ENCODE measurements at regions not wholly inside any gene's neighbourhood (a gene's known extent, or its start where the extent isn't known, plus 50 kb on each side); places are given as distances from the start of the nearest gene placed in this dataset.

GRCh38 chr6:66126358-66126757 is 419.3 kb upstream of the EYS start:
- Histone ChIP-seq H3K79me2 (ENCODE audit: low read length) (no peaks in the 10 kb centered on the region), H3K9ac (ENCODE audit: low read length) (no peak overlapping the region), H3K9me3 (replicated peaks; ENCODE audit: insufficient read depth, low read length) (no peaks in the 10 kb centered on the region), H3F3A (ENCODE audit: insufficient read depth, low read length) (no peaks in the 10 kb centered on the region), H4K20me1 (ENCODE audit: insufficient read depth, low read length) (no peaks in the 10 kb centered on the region), H2AFZ (ENCODE audit: low read length) (no peak overlapping the region), H3K36me3 (replicated peaks; ENCODE audit: insufficient read depth, low read length) (no peaks in the 10 kb centered on the region), H3K4me1 (ENCODE audit: low read length) (no peaks in the 10 kb centered on the region), H3K27me3 (replicated peaks; ENCODE audit: insufficient read depth, low read length) (no peaks in the 10 kb centered on the region), H3K27ac (ENCODE audit: low read length) (no peak overlapping the region), H3K4me3 (ENCODE audit: low read length) (no peak overlapping the region), H3K4me2 (ENCODE audit: low read depth, low read length) (no peak overlapping the region), H3K9me2 (replicated peaks; ENCODE audit: insufficient read depth, low read length) (no peaks in the 10 kb centered on the region)
- TF ChIP-seq EZH2phosphoT487 (IDR thresholded peaks at IDR 0.05; ENCODE audit: low read length) (no peak), EZH2 (optimal IDR thresholded peaks at IDR 0.05; ENCODE audit: low read depth, low read length) (no peak), CTCF (IDR thresholded peaks at IDR 0.05; ENCODE audit: low read length) (no peak)
- no peak for DNase-seq

GRCh38 chr6:66103954-66104353 is 396.9 kb upstream of the EYS start:
- H3K4me1 ChIP-seq (ENCODE audit: low read length), result no peaks in the 10 kb centered on the region
- H3K79me2 ChIP-seq (ENCODE audit: low read length), result no peaks in the 10 kb centered on the region
- H4K20me1 ChIP-seq (ENCODE audit: insufficient read depth, low read length), result no peaks in the 10 kb centered on the region
- H3K9ac ChIP-seq (ENCODE audit: low read length), result no peak overlapping the region
- H3K4me2 ChIP-seq (ENCODE audit: low read depth, low read length), result no peak overlapping the region
- no peaks in the 10 kb centered on the region for H3K9me3 ChIP-seq (replicated peaks; ENCODE audit: insufficient read depth, low read length)
- no peak overlapping the region for H2AFZ ChIP-seq (ENCODE audit: low read length)
- H3K27ac ChIP-seq (ENCODE audit: low read length), result no peak overlapping the region
- H3K4me3 ChIP-seq (ENCODE audit: low read length), result no peak overlapping the region
- no peaks in the 10 kb centered on the region for H3K27me3 ChIP-seq (replicated peaks; ENCODE audit: insufficient read depth, low read length)
- H3F3A ChIP-seq (ENCODE audit: insufficient read depth, low read length), result no peaks in the 10 kb centered on the region
- TF ChIP-seq EZH2phosphoT487 (IDR thresholded peaks at IDR 0.05; ENCODE audit: low read length), result no peak
- no peak for TF ChIP-seq EZH2 (optimal IDR thresholded peaks at IDR 0.05; ENCODE audit: low read depth, low read length)
- TF ChIP-seq CTCF (IDR thresholded peaks at IDR 0.05; ENCODE audit: low read length), result no peak
- no peak for DNase-seq
- no peaks in the 10 kb centered on the region for H3K9me2 ChIP-seq (replicated peaks; ENCODE audit: insufficient read depth, low read length)
- no peaks in the 10 kb centered on the region for H3K36me3 ChIP-seq (replicated peaks; ENCODE audit: insufficient read depth, low read length)

- no peak for DNase-seq
- Histone ChIP-seq H3K36me3 (replicated peaks; ENCODE audit: insufficient read depth, low read length) (no peaks in the 10 kb centered on the region), H3K9me3 (replicated peaks; ENCODE audit: insufficient read depth, low read length) (no peaks in the 10 kb centered on the region), H3K9me2 (replicated peaks; ENCODE audit: insufficient read depth, low read length) (no peaks in the 10 kb centered on the region), H3K27ac (ENCODE audit: low read length) (no peak overlapping the region), H3K4me1 (ENCODE audit: low read length) (no peaks in the 10 kb centered on the region), H4K20me1 (ENCODE audit: insufficient read depth, low read length) (no peaks in the 10 kb centered on the region), H3K4me3 (ENCODE audit: low read length) (no peak overlapping the region), H3K4me2 (ENCODE audit: low read depth, low read length) (no peak overlapping the region), H3K27me3 (replicated peaks; ENCODE audit: insufficient read depth, low read length) (no peaks in the 10 kb centered on the region), H2AFZ (ENCODE audit: low read length) (no peak overlapping the region), H3K9ac (ENCODE audit: low read length) (no peak overlapping the region), H3F3A (ENCODE audit: insufficient read depth, low read length) (no peaks in the 10 kb centered on the region), H3K79me2 (ENCODE audit: low read length) (no peaks in the 10 kb centered on the region)
- TF ChIP-seq EZH2 (optimal IDR thresholded peaks at IDR 0.05; ENCODE audit: low read depth, low read length) (no peak), EZH2phosphoT487 (IDR thresholded peaks at IDR 0.05; ENCODE audit: low read length) (no peak), CTCF (IDR thresholded peaks at IDR 0.05; ENCODE audit: low read length) (no peak)
Observed at GRCh38 chr6:66103354-66103753, 396.3 kb upstream of the EYS start.
